ENCODE measurements at regions not wholly inside any gene's neighbourhood (a gene's known extent, or its start where the extent isn't known, plus 50 kb on each side); places are given as distances from the start of the nearest gene placed in this dataset.

DNA sequence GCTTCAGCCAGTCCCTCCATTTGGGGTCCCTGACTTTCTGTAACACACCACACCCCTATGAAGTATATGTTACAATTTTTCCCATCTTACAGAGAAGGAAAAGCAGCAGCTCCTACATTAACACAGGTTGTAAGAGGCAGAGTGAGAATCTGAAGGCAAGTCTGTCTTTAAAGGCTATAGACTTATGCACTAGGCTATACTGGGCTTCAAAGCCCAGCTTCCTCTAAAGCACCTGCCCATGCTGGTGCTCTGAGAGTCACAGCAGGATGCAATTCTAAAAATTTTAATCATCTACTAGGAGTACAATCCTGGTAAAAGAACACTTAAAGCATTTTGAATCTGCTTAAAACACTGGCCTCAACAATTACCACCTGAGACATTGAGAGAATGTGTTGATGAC is 113.0 kb upstream of the NLGN4Y start:
- H3K4me3 ChIP-seq (replicated peaks in 1 of 4; ENCODE audit: control extremely low read depth in 1 of 4, insufficient read depth in 1 of 4, low read depth in 3 of 4, low read length in 4 of 4): no peak overlapping the region
- no peak overlapping the region for H3K9ac ChIP-seq (ENCODE audit: insufficient read depth, low read length)
- no peak for DNase-seq (ENCODE audit: low read depth in 2 of 2)
- H3K27ac ChIP-seq (ENCODE audit: insufficient read depth, low read length): no peak overlapping the region
- H3K27me3 ChIP-seq (ENCODE audit: control insufficient read depth, insufficient read depth, low read length): no peaks in the 10 kb centered on the region
- H3K36me3 ChIP-seq (ENCODE audit: control insufficient read depth, insufficient read depth, low read length): no peaks in the 10 kb centered on the region
- no peaks in the 10 kb centered on the region for H3K4me1 ChIP-seq (ENCODE audit: control insufficient read depth, extremely low read depth, insufficient read depth, low read length)
- H3K4me2 ChIP-seq (ENCODE audit: extremely low read depth, insufficient read depth, low read length): no peak overlapping the region
- H2AFZ ChIP-seq (ENCODE audit: low read length): no peak overlapping the region
- H3K79me2 ChIP-seq (ENCODE audit: control insufficient read depth, insufficient read depth, low read length): no peaks in the 10 kb centered on the region
- TF ChIP-seq, protein P1, sequence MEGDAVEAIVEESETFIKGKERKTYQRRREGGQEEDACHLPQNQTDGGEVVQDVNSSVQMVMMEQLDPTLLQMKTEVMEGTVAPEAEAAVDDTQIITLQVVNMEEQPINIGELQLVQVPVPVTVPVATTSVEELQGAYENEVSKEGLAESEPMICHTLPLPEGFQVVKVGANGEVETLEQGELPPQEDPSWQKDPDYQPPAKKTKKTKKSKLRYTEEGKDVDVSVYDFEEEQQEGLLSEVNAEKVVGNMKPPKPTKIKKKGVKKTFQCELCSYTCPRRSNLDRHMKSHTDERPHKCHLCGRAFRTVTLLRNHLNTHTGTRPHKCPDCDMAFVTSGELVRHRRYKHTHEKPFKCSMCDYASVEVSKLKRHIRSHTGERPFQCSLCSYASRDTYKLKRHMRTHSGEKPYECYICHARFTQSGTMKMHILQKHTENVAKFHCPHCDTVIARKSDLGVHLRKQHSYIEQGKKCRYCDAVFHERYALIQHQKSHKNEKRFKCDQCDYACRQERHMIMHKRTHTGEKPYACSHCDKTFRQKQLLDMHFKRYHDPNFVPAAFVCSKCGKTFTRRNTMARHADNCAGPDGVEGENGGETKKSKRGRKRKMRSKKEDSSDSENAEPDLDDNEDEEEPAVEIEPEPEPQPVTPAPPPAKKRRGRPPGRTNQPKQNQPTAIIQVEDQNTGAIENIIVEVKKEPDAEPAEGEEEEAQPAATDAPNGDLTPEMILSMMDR (conservative IDR thresholded peaks at IDR 0.05 in 1 of 2, IDR thresholded peaks at IDR 0.05 in 1 of 2; ENCODE audit: low read depth in 1 of 2, low read length in 2 of 2): no peak
- no peak for TF ChIP-seq EZH2 (IDR thresholded peaks at IDR 0.05; ENCODE audit: low read length, missing control alignments)
- H4K20me1 ChIP-seq (ENCODE audit: control insufficient read depth, extremely low read depth, insufficient read depth, low read length): no peaks in the 10 kb centered on the region
- no peaks in the 10 kb centered on the region for H3K9me3 ChIP-seq (ENCODE audit: control insufficient read depth, insufficient read depth, low read depth, low read length)

- H3K4me2 ChIP-seq (ENCODE audit: extremely low read depth, insufficient read depth, low read length): no peak overlapping the region
- TF ChIP-seq, protein P1 (conservative IDR thresholded peaks at IDR 0.05 in 1 of 2, IDR thresholded peaks at IDR 0.05 in 1 of 2; ENCODE audit: low read depth in 1 of 2, low read length in 2 of 2): no peak
- no peak for TF ChIP-seq EZH2 (IDR thresholded peaks at IDR 0.05; ENCODE audit: low read length, missing control alignments)
- no peak for DNase-seq (ENCODE audit: low read depth in 2 of 2)
- H3K9me3 ChIP-seq (ENCODE audit: control insufficient read depth, insufficient read depth, low read depth, low read length): no peaks in the 10 kb centered on the region
- H3K27ac ChIP-seq (ENCODE audit: insufficient read depth, low read length): no peak overlapping the region
- H2AFZ ChIP-seq (ENCODE audit: low read length): no peak overlapping the region
- H3K36me3 ChIP-seq (ENCODE audit: control insufficient read depth, insufficient read depth, low read length): no peaks in the 10 kb centered on the region
- H3K4me3 ChIP-seq (replicated peaks in 1 of 4; ENCODE audit: control extremely low read depth in 1 of 4, insufficient read depth in 1 of 4, low read depth in 3 of 4, low read length in 4 of 4): no peak overlapping the region
- H3K27me3 ChIP-seq (ENCODE audit: control insufficient read depth, insufficient read depth, low read length): no peaks in the 10 kb centered on the region
- H4K20me1 ChIP-seq (ENCODE audit: control insufficient read depth, extremely low read depth, insufficient read depth, low read length): no peaks in the 10 kb centered on the region
- H3K9ac ChIP-seq (ENCODE audit: insufficient read depth, low read length): no peak overlapping the region
- H3K4me1 ChIP-seq (ENCODE audit: control insufficient read depth, extremely low read depth, insufficient read depth, low read length): no peaks in the 10 kb centered on the region
- no peaks in the 10 kb centered on the region for H3K79me2 ChIP-seq (ENCODE audit: control insufficient read depth, insufficient read depth, low read length)
Observed at GRCh38 chrY:14436546-14436945, 87.8 kb upstream of the NLGN4Y start.

DNA sequence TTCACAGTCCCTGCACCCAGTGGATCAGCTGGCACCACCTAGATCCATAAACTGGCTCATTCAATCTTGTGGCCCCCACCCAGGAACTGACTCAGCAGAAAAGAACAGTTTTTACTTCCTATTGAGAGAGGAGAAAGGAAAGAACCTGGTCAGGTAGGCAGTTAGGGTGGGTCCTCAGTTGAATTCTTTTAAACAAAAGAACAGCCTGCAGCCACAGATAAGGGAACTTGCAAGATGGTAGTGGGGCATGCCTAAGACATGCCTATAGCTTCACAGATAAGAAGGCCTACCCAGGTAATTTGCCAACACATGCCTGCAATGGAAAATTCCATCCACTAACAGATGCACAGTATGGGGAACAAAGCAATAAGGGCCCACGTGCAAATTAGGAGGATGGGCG is 86.7 kb upstream of the NLGN4Y start:
- TF ChIP-seq, protein P1 (conservative IDR thresholded peaks at IDR 0.05 in 1 of 2, IDR thresholded peaks at IDR 0.05 in 1 of 2; ENCODE audit: low read depth in 1 of 2, low read length in 2 of 2): no peak
- TF ChIP-seq EZH2 (IDR thresholded peaks at IDR 0.05; ENCODE audit: low read length, missing control alignments): no peak
- H3K9me3 ChIP-seq (ENCODE audit: control insufficient read depth, insufficient read depth, low read depth, low read length): no peaks in the 10 kb centered on the region
- H3K4me1 ChIP-seq (ENCODE audit: control insufficient read depth, extremely low read depth, insufficient read depth, low read length): no peaks in the 10 kb centered on the region
- no peak overlapping the region for H3K27ac ChIP-seq (ENCODE audit: insufficient read depth, low read length)
- no peaks in the 10 kb centered on the region for H3K79me2 ChIP-seq (ENCODE audit: control insufficient read depth, insufficient read depth, low read length)
- no peak overlapping the region for H3K9ac ChIP-seq (ENCODE audit: insufficient read depth, low read length)
- DNase-seq (ENCODE audit: low read depth in 2 of 2): no peak
- H2AFZ ChIP-seq (ENCODE audit: low read length): no peak overlapping the region
- H4K20me1 ChIP-seq (ENCODE audit: control insufficient read depth, extremely low read depth, insufficient read depth, low read length): no peaks in the 10 kb centered on the region
- H3K27me3 ChIP-seq (ENCODE audit: control insufficient read depth, insufficient read depth, low read length): no peaks in the 10 kb centered on the region
- H3K4me2 ChIP-seq (ENCODE audit: extremely low read depth, insufficient read depth, low read length): no peak overlapping the region
- no peaks in the 10 kb centered on the region for H3K36me3 ChIP-seq (ENCODE audit: control insufficient read depth, insufficient read depth, low read length)
- H3K4me3 ChIP-seq (replicated peaks in 1 of 4; ENCODE audit: control extremely low read depth in 1 of 4, insufficient read depth in 1 of 4, low read depth in 3 of 4, low read length in 4 of 4): no peak overlapping the region
